Activated CD8-positive, alpha-beta memory T cell treated with anti-CD3 and anti-CD28 coated beads, Interleukin-2, amount 50 U/mL, for 24 hours (primary cell): ENCODE measurements at regions not wholly inside any gene's neighbourhood (a gene's known extent, or its start where the extent isn't known, plus 50 kb on each side); places are given as distances from the start of the nearest gene placed in this dataset.
"Not testable (repeated sequence)": the region's sequence is repeated elsewhere in the genome, so short reads cannot be mapped to it uniquely, and the experiment has no call there.

ENCODE experiments used
- DNase-seq: peaks from one replicate; pipeline ENCODE4 v3.0.0-alpha.2; 2020; ENCODE audit errors: extremely low read depth

DNA sequence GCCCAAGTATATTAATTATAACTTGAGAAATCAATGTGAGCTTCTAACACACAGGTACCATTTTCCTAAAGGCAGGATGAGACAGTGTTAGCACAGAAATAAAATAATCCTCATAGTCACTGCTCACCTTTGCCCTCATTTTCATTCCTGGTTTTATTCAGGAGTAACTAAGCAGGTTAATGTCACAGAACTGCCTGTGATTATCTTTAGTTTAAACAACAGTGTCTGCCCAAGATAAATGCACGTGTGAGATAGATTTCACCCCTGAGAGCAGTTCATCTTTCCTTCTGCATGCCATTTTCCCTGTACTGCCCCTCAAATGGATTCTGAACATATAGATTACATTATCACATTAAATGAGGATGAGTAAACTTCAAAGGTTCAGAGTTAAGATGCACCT lies 250.7 kb downstream of the RMST start:
- DNase-seq = no peak

DNA sequence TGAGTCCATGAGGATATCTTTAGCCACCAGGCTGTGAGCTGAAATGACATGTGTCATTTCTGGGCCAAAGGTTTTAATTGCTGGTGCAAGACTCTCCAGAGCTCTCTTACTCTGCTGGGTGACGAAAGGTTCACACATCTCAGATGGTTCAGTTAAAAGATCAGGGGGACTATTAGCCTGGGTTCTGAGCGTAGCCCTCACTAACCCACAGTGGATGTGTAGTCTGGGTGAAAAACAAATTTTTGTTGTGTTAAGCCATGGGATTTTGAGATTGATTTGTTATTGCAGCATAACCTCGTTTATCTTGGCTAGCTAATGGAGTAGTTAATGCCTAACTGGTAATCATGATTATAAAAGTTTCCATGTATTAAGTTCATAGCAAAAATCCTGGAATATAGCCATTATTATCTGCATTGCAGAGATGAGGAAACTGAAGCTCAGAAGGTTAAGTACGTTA lies 251.5 kb downstream of the RMST start:
- DNase-seq = no peak

- no peak for DNase-seq
Observed at GRCh38 chr12:97716356-97716755, 253.8 kb downstream of the RMST start.

GRCh38 chr12:97723801-97724200 lies 261.2 kb downstream of the RMST start:
- DNase-seq = not testable (repeated sequence)

DNA sequence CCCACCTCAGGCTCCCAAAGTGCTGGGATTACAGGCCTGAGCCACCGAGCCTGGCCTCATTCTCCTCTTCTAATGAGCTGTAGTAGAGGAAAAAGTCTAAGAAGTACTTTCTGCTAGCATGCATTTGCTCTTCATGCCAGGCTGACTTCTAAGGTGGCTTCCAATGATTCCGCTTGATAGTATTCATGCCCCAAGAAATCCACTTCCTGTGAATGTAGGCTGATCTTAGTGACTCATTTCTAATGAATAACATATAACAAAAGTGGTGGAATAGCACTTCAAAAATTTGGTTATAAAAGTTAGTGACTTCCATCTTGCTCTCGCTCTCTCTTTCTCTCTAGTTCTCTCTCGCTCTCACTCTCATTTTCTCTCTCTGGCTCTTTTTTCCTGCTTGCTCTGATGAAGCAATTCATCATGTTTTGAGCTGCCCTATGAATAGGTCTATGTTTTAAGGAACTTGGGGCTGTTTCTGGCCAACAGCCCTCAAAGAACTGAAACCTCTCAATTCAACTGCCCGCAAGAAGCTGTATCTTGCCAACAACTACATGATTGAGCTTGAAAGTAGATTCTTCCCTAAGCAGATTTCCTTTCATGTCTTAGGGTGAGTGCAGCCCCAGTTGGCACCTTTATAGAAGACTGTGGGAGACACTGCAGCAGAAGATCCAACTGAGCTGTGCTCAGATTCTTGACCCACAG lies 282.9 kb downstream of the RMST start:
- no peak for DNase-seq

GRCh38 chr12:97748298-97748697 lies 285.7 kb downstream of the RMST start:
- no peak for DNase-seq

GRCh38 chr12:97751704-97752103 lies 289.1 kb downstream of the RMST start:
- no peak for DNase-seq

- no peak for DNase-seq
Observed at GRCh38 chr12:97752129-97752528, 289.5 kb downstream of the RMST start.

- DNase-seq = no peak
Observed at GRCh38 chr12:97753332-97753731, 290.7 kb downstream of the RMST start.

DNA sequence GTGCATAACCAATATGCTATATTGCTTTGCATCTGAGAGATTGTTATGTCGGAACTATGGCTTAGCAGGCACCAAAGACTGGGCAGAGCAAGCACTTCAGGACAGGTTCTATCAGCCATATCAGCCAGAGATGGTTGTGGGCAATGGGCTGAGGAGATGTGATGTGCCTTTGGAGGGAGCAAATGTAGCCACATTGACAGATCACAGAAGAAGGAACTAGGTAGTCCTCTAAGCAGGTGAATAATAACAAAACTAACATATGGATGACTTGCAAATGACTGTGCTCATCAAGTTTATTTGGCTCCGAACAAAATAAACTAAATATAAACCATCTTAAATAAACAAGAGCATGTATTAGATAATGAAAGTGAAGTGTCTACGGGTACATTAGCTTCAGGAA lies 291.7 kb downstream of the RMST start:
- no peak for DNase-seq

DNA sequence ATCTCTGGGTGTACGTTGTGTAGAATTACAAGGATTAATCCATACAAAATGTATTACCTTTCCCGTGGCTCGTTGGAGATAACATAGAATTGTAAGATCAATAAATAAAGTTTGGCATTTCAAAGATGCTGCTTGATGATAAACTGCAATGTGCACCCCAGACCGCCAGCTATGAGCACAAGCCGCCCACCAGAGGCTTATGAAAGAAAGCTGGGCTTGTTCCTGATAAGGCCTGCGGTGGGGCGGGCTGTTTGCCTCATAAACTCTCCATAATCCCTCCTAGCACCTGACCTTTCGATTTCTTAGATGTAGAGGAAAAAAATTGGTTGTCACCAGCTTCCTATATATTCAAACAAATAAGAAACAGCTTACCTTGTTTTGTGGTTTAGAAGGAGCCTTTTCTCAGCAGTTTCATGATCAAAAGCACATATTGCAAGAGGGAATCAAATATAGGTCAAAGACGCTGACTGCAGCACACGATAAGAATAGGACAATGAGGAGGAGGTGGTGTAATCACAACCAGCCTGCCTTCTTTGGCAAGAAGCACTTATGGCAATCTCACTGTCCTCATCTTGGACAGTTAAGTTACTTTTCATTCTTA lies 293.6 kb downstream of the RMST start:
- no peak for DNase-seq

DNA sequence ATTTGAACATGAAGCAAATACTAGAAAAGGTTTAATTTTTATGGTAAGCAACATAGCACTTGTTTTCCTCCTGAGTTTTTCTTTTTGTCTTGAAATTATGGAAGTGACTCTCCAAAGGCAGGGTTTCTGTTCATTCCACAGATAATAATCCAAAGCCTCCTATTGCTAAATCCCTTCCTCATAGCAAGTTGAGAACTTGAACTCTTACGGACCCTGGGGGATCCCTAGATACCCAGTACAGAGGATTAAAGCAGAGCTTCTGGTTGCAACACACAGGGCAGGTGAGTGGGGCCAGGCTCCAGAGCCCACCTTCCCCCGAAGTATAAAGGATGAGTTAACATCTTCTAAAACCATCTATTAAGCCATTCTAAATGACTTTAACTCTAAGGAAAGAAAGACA lies 294.1 kb downstream of the RMST start:
- no peak for DNase-seq

DNA sequence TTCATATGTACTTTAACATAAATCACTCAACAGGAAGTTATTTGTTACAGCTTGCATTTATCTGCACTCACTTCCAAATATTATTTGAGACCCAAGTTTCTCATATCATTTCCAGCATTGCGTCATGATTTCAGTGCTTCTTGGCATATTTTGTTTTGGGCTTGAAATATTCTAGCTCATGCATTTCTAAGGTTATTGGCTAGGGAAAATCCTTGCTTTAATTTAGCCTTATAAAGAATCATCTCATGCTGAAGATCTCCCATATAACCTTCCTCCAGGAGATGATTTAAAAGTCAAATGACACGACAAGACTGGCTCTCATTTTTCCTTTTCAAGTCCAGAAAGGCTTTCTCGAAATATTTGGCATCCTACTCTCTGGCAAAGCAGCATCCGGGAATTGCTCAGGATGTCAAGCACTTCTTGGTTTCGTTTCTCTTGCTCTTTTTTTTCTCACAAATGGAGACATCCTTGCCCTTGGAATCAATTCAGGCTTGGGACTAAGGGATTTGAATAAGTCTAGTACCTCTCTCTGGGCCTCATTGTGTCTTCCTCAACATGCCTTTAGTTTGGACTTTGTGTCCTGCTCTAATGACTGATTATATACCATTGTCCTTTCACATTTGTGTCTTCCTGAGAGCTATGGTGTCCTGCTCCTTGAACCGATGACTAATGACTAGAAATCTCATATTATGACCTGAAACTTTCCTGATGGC lies 295.0 kb downstream of the RMST start:
- no peak for DNase-seq

DNA sequence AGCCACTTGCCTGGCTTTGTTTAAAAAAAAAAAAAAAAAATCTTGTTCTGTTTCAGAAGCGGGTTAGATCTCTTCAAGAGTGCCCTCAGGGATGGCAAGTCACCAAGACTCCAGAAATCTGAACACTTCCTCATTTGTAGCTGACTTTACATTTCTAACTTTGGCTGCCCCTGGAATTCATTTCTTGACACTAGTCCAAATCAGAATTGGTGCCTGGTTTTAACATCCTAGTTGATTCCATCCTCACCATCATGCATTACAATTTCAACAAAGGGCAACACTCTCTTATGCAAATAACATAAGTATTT lies 295.5 kb downstream of the RMST start:
- no peak for DNase-seq

- no peak for DNase-seq
Observed at GRCh38 chr12:97758586-97758985, 296.0 kb downstream of the RMST start.

DNA sequence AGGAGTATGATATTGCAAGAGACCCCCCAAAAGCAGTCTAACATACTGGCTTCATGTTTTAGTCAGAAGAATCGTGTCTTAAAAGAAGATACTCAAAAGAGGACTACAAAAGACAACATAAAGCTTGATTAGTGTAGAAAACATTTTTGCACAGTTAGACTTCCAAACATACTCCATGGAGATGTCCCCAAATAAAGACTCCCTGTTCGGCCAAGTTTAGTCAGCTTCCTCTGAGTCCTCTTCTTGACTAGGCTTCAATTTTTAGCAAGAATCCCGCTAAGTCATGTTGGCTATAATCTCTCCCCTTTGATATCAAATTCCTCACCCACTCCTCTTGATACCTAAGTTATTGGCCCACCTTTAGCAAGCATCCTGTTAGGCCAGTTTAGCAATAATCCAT lies 298.0 kb downstream of the RMST start:
- no peak for DNase-seq

GRCh38 chr12:97763113-97763512 lies 300.5 kb downstream of the RMST start:
- no peak for DNase-seq

DNA sequence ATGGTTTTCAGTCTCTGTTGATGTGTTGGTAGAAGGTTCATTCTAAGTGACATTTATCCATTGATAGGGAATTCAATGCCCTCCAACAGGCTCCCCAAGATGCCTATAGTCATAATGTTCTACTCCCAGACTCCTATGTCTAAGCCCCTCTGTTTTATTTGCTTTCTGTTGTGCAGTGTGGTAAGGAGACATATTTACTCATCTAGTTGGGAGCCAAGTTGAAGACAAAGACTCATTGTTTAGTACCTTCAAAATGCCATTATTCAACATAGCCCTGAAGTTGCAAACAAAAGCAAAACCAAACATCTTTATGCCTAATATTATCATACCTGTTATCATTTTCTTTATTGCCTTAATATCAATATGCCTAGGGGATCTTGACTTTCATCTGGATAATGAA lies 302.1 kb downstream of the RMST start:
- DNase-seq = no peak

DNA sequence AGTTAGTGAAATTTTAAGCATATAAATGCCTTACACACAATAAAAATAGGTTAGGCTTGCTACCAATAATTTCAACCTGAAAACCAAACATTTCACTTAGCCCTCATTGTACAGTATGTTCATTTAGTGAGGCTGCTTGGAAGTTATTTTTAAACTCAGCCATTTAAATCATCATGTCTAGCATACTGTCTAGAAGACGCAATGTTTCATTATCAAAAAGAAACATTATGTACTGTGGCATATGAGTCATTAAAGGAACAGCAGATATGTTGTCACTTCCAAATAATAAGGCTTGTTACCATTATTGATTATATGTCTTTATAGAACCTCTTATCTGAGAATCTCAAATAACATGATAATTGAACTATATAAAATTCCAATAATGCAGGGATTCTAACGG lies 304.7 kb downstream of the RMST start:
- DNase-seq = no peak

DNA sequence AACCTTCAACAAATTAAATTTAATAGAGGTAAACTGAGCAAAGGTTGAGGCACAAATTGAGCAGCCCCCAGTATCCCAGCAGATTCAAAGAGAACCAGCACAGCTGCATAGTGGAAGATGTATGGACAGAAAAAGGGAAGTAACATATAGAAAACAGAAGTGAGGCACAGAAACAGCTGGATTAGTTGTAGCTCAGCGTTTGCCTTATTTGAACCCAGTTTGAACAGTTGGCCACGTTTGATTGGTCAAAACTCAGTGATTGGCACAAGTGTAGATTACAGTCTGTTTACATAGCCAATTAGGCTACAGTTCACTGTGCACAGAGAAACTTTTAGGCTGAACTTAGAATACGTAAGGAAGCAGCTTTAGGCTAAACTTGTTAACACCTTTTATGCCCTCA lies 315.5 kb downstream of the RMST start:
- no peak for DNase-seq

- no peak for DNase-seq
Observed at GRCh38 chr12:97781342-97781741, 318.7 kb downstream of the RMST start.

DNA sequence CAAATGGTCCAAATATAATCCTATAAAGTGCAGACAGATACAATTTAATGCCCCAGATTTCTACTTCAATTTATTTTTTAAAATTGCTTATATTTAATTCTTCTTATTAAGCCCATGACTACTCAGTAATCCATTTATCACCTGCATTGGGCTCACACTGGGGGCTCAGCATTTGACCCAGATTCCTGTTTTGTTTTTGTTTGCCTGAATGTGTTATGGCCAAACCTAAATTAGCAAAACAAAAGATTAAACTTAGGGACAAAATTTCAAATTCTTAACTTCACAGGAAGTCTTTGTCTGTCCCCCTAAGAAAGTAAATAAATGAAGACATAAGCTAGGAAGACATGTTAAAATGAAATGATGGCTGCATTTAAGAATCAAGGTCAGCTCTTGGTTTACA lies 322.3 kb downstream of the RMST start:
- no peak for DNase-seq

DNA sequence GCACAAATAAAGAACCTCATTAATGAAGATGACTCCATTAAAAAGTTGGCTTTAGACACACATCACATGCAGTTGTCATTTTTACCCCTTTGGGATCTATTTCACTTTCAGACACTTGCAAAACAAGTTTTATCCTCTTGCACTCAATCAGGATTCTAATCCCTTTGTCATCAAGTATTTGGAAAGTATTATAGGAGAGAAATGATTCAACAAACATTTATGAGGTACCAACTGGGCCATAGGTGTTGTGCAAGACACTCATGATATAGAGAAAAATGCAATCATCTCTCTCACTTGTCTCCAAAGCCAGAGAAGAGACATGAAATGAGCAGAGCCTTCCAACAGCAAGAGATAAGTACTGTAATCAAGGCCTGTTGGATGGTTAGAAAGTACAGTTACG lies 327.7 kb downstream of the RMST start:
- no peak for DNase-seq
